ENCODE measurements at regions not wholly inside any gene's neighbourhood (a gene's known extent, or its start where the extent isn't known, plus 50 kb on each side); places are given as distances from the start of the nearest gene placed in this dataset.

DNA sequence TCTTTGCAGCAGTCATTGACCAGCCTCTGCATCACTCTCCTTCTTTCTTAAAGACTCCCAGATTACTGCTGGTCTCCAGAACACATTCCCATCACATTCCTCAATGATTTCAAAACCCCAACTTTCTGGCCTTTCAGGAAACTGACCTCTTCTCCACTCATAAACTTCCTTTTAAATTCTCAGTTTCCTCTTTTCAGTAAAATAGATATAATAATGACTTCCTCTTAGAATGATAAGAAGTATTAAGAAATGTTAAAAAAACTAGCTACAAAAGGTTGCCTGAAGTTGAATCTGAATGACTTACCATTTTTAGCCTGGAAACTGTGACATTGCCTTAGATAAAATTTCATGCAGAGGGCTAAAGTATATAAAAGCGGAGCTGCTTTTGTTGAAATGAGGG lies 239.3 kb downstream of the OGFRL1 start:
- no peak for DNase-seq (ENCODE audit: low read depth in 2 of 2)

DNA sequence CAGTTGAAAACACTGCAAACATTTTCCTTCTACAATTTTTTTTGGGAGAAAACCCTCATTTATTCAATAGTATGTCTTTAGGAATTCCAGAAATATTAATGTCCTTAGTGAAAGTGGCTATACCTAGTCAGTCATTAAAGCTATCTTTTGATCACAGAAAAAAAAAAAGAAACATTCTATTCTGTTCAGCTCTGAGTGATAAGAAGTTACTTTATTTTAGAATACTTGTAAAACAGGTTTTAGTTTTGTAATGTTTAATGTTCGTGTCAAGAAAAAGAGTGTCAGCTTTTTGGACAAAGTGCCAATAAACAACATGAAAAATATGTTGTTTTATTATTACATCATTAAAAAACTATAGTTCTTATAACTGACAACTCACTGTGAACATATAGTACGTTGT lies 240.4 kb downstream of the OGFRL1 start:
- no peak for DNase-seq (ENCODE audit: low read depth in 2 of 2)

DNA sequence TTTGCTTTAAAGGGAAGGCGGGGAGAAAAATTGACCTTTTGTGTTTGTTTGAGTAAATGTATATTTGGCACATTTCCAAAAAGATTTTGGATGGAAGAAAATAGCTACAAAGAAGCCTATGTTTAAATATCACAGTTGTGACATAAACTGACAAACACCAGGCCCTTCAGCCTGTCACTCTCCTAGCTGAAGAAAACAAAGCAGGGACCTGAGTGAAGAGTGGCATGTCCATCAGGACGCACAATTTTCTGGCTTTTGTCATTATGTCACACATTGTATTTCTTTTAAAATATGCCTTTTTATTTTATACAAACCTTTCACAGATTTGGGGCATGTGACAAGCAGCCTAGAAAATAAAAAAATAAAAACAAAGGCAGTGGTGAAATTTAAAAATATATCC lies 241.2 kb downstream of the OGFRL1 start:
- DNase-seq (ENCODE audit: low read depth in 2 of 2), result no peak

DNA sequence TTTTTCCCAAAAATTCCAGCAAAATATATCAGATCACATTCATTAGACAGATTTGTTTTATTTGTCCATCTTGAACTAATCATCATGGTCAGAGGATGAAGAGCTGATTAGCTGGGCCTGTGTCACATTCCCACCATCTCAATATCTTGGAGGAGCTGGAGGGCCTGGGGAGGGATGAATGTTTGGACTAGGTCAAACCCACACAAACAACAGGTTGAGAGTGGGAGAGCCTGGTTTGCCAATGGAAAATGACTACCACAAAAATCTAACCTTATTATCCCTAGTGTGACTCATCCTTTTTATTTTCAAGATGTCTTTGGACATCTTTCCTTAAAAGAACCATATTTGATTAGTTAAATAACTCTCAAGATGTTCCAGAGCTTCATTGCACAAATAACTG lies 242.4 kb downstream of the OGFRL1 start:
- DNase-seq (ENCODE audit: low read depth in 2 of 2), result no peak

DNA sequence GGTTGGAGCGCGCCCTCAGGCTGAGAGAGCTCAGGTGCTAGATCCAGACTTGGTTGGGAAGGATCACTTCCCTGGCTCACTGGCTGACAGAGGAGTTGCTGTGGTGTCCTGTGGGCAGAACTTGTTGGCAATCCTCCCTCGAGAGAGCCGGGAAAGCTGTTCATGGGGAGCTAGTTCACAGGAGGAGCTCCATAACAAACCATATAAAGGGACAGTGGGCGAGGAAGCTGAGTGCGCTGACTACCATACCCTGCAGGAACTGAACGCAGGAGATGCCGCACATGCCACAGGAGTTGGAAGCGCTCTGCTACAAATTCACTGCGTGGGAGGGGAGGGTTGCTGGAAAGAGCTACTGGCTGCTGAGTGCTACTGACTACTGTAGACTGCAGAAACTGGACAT lies 243.2 kb downstream of the OGFRL1 start:
- no peak for DNase-seq (ENCODE audit: low read depth in 2 of 2)

DNA sequence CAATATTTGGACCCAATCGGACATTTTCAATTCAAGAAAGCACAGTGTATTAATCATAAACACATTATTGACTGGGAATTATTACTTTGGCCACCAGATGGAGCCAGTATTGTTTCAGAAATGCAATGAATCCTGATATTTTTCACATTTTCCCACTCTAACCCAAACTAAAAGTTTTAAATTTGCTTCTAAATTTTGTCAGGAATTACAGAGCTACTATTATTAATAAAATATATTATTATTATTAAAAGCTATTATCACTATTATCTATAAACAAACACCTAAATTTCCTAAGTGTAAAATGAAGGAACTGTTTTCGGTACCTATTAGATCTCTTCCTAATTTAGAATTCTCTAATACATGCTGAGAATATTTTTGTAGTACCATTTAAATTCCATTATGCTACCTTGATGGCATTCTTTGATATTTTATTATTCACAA lies 245.3 kb downstream of the OGFRL1 start:
- no peak for DNase-seq (ENCODE audit: low read depth in 2 of 2)

DNA sequence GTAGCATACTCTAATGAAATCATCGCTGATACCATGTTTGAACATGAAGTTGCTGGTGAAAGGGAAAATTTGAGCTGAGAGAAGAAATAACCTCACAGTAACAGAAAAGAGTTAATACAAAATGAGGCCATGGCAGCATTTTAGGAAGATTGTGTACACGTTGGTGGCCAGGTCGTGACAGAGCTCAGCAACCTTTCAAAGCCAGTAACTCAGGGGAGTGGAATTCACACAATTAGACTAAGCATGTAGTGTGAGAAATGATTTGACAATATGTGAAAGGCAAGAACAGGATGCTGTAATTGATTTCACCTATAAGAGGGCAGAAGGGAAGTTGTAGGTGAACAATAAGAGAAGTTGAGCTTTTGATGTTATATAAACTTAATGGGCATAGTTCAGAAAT lies 246.3 kb downstream of the OGFRL1 start:
- DNase-seq (ENCODE audit: low read depth in 2 of 2), result no peak

DNA sequence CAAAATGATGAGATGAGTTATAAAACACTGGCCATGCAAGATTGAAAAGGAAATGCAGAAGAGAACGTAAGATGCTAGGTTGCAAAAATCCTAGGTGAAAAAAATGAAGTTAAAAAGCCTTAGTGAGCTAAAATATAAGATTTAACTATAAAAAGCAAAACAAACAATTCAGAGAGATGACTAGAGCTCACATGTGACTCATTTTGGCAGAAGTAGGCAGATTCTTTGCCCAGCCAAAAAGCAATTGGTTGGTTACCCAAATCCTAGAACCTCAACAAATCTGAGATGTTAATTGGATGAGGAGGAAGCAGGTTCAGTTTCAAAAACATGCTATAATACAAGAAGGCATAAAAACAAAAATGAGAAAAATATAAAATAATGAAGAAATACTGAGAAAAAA lies 249.1 kb downstream of the OGFRL1 start:
- DNase-seq (ENCODE audit: low read depth in 2 of 2), result no peak

DNA sequence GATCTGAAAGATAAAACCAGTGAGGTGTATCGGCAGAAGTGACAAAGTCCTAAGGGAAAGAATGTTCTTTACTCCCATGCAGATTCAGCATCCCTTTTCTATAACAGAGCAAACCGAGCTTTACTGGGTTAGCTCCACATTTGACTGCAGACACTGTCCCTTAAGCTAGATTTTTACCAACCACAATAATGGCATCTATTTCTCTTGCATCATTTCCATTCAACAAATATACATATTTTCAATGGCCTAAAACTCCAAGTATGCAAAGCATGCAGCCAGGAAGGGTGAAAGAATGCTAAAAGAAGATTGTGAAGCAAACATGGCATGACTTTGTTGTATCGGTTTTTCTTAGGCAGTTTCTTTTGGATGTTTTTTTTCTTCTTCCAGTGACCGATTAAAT lies 255.4 kb downstream of the OGFRL1 start:
- DNase-seq (ENCODE audit: low read depth in 2 of 2), result no peak

DNA sequence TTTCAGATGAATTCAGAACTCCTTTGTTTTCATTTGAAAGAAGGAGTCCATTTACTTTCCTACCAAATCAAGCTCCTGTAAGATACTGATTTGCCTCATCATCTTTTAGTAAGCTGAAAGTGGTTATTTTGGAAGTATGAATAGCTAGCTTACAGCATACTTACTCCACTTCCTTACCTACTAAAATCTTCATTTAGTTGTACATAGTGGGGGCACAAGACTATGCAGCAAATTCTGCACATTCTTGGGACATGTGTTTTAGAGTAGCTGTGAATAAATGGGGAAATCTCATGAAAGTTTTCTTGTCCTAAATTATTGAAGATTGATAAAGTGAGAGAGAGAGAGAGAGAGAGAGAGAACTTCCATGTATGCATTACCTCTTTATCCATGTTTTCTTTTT lies 256.3 kb downstream of the OGFRL1 start:
- DNase-seq (ENCODE audit: low read depth in 2 of 2), result no peak

DNA sequence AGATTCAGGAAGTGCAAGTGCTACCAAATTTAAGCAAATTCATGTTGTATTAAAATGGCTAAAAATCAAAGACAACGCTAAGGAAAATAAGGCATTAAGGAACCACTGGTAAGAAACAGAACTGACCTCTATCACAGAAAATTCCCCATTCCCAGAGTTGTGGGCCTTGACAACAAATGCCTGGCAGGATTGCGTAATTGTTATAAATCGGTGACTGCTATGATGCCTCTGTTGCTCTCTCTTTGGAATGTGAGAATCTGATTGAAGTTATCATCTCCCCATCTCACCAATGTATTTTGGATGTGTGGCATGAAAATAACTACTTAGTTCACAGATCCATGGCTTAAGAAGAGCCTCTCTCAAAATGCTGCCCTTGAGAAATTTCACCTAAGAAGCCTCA lies 257.3 kb downstream of the OGFRL1 start:
- DNase-seq (ENCODE audit: low read depth in 2 of 2), result no peak

DNA sequence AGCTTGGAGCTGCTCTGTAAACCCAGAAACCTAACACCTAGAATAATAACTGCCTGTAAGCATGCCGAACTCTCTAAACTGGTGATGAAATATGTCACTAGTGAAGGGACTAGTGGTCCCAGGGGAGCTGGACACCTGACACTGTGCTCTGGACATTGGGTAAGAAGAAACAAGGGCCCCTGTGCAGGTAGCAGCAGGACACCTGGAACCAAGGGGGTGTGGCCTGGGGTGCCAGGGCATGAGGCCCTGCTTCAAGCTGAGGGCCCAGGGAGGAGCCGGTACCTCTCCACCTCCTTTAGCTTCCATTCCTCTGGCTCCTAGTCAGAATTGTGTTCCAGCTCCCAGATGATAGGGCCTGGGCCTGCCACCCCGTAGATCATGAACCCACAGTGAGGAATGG lies 263.2 kb downstream of the OGFRL1 start:
- no peak for DNase-seq (ENCODE audit: low read depth in 2 of 2)

DNA sequence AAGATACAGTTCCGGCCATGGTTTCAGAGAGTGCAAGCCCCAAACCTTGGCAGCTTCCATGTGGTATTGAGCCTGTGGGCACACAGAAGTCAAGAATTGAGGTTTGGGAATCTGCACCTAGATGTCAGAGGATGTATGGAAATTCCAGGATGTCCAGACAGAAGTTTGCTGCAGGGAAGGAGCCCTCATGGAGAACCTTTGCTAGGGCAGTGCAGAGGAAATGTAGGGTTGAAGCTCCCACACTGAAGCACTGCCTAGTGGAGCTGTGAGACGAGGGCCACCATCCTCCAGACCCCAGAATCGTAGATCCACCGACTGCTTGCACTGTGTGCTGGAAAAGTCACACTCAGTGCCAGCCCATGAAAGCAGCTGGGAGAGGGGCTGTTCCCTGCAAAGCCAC lies 267.5 kb downstream of the OGFRL1 start:
- DNase-seq (ENCODE audit: low read depth in 2 of 2), result no peak

DNA sequence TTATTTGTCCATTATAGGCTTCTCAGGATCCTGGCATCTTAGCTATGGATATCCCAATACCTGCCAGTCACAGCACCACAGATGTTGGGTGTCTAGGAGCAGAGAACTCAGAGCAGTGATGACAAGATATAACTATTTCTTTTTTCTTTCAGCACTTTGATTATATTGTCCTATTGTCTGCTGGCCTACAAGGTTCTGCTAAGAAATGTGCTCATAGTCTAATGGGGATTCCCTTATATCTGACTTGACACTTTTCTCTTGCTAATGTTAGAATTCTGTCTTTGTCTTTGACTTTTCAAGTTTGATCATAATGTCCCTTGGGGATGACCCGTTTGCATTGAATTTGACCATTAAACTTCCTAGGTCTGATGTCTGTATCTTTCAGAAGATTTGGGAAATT lies 270.4 kb downstream of the OGFRL1 start:
- DNase-seq (ENCODE audit: low read depth in 2 of 2), result no peak

DNA sequence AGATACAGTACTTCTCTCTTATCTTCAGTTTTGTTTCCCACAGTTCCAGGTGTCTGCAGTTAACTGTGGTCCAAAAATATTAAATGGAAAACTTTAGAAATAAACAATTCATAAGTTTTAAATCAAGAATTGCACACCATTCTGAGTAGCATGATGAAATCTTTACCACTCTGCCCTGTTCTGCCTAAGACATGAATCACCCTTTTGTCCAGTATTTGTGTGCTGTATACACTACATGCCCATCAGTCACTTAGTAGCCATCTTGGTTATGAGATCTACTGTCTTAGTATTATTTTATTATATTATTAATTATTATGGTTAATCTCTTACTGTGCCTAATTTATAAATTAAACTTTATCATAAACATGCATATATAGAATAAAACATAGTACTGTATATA lies 279.0 kb downstream of the OGFRL1 start:
- no peak for DNase-seq (ENCODE audit: low read depth in 2 of 2)

DNA sequence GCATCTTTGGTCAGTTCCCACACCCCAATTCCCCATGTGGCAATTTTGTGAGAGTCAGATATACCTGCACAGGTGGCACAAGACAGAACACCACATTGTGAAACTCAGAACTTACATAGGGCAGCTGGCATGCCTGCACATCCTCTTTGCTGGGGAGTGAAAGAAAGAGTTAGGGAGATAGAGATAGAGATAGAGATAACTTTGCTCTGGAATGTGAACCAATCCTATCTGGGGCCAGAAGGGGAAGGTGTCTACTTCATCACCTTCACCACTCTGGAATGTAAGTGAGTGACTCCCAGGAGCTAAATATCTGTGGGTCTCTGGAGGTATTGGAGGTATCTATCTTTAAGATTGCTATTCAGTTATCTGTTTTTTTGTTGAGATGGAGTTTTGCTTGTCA lies 289.2 kb downstream of the OGFRL1 start:
- DNase-seq (ENCODE audit: low read depth in 2 of 2), result no peak

DNA sequence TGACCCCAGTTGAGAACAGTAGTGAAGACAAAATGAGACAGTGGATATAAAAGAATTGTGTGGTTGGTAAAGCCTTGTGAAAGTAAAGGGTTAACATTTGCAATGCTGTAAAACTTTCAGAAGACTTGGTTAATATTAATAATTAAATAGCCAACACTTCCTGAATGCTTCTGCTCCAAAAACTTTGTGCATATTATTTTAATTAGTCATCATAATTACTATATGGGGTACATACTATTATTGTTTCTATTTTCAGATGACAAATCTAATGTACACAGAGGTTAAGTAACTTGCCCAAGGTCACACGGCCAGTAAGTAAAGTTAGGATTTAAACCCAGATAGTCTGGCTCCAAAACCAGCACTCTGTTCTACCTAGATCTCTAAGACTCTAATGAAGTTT lies 291.3 kb downstream of the OGFRL1 start:
- DNase-seq (ENCODE audit: low read depth in 2 of 2), result no peak

DNA sequence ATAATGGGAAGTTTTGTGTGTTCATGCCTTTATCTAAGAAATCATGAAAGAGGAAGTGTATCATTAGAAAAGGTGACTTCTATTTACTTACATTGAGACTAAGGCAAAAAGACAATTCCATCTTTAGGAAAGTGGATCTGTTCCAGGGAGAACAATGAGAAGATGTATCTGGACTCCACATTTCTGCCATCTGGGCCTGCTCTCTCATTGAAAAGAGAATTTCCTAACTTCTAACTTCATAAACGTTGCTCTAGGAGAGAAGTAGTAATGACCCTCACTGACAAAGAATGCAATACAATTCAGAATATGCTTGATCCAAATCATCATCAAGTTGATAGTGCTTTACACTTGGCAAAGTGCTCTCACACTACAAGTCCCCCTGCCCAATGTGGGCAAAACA lies 294.2 kb downstream of the OGFRL1 start:
- no peak for DNase-seq (ENCODE audit: low read depth in 2 of 2)

DNA sequence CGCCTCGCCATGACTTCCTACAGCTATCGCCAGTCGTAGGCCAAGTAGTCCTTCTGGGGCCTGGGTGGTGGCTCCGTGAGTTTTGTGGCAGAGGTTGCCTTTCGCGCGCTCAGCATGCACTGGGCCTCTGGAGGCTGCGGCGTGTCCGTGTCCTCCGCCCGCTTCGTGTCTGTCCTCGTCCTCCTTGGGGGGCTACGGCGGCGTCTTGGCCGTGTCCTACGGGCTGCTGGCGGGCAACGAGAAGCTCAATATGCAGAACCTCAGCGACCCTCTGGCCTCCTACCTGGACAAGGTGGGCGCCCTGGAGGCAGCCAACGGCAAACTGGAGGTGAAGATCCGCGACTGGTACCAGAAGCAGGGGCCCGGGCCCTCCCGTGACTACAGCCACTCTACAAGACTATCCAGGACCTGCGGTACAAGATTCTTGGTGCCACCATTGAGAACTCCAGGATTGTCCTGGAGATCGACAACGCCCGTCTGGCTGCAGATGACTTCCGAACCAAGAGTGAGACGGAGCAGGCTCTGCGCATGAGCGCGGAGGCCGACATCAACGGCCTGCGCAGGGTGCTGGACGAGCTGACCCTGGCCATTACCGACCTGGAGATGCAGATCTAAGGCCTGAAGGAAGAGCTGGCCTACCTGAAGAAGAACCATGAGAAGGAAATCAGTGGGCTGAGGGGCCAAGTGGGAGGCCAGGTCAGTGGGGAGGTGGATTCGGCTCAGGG lies 296.3 kb downstream of the OGFRL1 start:
- DNase-seq (ENCODE audit: low read depth in 2 of 2), result no peak

DNA sequence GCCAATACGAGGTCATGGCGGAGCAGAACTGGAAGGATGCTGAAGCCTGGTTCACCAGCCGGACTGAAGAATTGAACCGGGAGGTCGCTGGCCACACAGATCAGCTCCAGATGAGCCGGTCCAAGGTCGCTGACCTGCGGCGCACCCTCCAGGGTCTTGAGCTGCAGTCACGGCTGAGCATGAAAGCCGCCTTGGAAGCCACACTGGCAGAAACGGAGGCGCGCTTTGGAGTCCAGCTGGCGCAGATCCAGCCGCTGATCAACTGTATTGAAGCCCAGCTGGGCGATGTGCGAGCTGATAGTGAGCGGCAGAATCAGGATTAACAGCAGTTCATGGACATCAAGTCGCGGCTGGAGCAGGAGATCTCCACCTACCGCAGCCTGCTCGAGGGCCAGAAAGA lies 296.9 kb downstream of the OGFRL1 start:
- DNase-seq (ENCODE audit: low read depth in 2 of 2), result no peak

DNA sequence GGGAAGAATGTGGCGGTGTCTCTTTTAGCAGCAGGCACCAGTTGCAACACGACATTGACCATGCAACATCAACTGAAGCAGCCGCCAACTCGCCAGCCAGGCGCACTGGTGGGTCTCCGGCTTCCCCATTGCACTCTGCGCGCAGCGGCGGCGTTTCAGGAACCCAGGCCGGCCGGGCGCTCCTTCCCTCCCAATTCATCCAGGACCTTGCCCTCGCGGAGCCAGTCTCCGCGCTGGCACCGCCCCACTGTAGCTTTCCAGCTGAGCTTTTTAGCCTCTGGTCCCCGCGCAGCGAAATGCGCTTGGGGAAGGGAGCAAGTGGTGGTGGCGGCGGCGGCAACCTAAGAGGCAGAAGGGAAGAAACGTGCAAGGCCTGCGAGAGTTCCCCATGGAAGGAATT lies 297.9 kb upstream of the RIMS1 start:
- no peak for DNase-seq (ENCODE audit: low read depth in 2 of 2)

DNA sequence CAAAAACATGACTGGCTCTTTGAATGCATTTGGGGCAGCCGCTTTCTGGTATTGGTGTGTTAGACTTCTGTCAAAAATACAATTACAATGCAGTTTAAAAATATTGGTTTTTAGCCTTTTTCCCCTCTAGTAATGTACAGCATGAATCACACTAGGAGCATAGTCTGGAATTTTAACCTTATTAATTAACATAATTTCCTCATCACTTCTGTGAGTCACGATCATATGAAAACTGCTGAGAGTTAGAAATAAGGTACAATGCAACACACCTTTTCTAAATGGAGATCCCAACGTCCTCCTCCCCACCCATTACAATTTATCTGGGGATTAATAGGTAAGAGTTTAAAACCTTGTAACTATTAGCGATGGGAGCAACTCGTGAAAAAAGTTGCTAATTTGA lies 297.1 kb upstream of the RIMS1 start:
- DNase-seq (ENCODE audit: low read depth in 2 of 2), result no peak

DNA sequence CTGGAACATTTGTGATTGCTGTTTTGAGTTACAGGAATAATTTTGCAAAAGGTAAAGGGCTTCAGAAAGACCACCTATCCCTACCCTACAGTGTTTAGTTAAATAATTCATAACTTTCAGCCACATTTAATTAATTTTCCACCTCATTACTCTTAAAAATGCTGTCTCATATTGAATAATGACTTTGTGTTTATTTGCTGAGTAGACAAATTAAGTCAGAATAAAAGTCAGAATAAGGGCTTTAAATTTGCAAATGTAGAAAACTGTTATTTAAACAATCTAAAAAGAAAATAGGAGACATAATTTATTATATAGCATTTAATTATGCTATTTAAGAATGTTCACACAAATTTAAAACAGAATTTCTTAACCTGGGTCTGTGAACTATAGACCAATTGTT lies 293.7 kb upstream of the RIMS1 start:
- DNase-seq (ENCODE audit: low read depth in 2 of 2), result no peak

DNA sequence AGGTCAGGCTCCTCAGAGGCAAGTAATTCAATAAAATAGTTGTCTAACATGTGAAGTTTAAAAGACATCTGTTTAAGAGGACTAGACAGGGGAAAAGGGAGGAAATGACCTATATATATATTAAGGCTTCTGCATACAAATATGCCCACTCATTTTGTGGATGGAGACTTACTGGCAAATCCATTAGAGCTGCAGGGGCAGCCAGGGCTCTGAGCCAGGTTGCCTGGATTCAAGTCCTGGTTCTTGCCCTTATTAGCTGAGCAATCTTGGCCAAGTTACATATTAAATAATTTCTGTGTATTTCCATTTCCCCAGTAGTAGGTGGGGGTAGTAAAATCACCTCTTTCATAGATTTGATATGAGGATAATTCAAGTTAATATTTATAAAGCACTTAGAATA lies 287.0 kb upstream of the RIMS1 start:
- DNase-seq (ENCODE audit: low read depth in 2 of 2), result no peak

Data from stimulated activated CD8-positive, alpha-beta memory T cell treated with anti-CD3 and anti-CD28 coated beads, Interleukin-15, amount 100 ng/mL, for 48 hours (primary cell).